ENCODE measurements at regions not wholly inside any gene's neighbourhood (a gene's known extent, or its start where the extent isn't known, plus 50 kb on each side); places are given as distances from the start of the nearest gene placed in this dataset.

GRCh38 chr3:124297062-124297980 is 305.4 kb upstream of the ROPN1 start:
- Mint-ChIP-seq H3K27ac (no peak overlapping the region), H3K36me3 (no peaks in the 10 kb centered on the region), H3K4me1 (no peaks in the 10 kb centered on the region), H3K9me3 (no peaks in the 10 kb centered on the region), H3K27me3 (peaks cover 7% of the 10 kb centered on the region), H3K4me3 (no peak overlapping the region)
- DNase-seq, result no peak

GRCh38 chr3:124298301-124298700 is 306.4 kb upstream of the ROPN1 start:
- Mint-ChIP-seq H3K36me3 (no peaks in the 10 kb centered on the region), H3K9me3 (no peaks in the 10 kb centered on the region), H3K4me3 (no peak overlapping the region), H3K4me1 (no peaks in the 10 kb centered on the region), H3K27ac (no peak overlapping the region), H3K27me3 (peaks cover 7% of the 10 kb centered on the region)
- DNase-seq, result no peak

DNA sequence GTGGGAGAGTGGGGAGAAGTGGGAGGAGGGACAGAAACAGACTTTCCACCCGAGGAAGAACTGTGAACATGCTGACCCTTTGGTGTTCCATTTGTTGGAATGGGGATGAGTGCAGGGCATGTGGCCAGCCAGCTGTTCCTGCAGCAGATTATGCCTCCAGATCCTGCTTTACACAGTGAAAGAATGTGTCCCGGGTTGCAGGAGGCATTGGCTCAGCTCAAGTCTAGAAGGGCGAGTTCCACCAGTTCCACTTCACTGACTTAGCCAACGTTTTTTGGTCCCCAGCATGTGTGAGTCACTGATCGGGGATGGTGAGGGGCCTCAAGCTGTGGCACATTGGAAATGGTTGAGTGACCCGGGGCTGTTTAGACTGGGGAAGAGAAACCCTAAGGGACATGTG is 307.0 kb upstream of the ROPN1 start:
- no peaks in the 10 kb centered on the region for H3K9me3 Mint-ChIP-seq
- no peaks in the 10 kb centered on the region for H3K36me3 Mint-ChIP-seq

DNA sequence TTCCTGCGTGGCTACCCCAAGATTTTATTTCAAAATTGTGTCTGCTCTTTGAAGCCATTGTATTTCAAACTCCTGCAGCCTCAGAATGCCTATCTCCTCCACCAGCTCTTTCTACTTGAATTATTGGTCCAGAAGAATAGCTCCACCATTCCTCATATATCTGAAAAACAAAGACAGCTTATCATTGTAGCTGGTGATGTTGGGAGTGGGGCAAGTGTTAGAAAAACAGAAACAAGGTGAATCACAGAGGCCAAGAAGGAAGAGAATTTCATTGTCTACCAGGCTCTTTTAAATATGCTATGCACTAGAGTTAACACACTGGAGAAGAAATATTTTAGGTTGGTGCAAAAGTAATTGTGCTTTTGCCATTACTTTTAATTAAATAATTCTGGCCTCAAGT is 307.9 kb upstream of the ROPN1 start:
- peaks cover 7% of the 10 kb centered on the region for H3K27me3 Mint-ChIP-seq
- no peaks in the 10 kb centered on the region for H3K4me1 Mint-ChIP-seq

More for the DNA sequence above, 307.0 kb upstream of the ROPN1 start:
- no peak for DNase-seq
- Mint-ChIP-seq H3K4me3 (no peak overlapping the region), H3K27ac (no peak overlapping the region), H3K27me3 (peaks cover 7% of the 10 kb centered on the region), H3K4me1 (no peaks in the 10 kb centered on the region)

DNA sequence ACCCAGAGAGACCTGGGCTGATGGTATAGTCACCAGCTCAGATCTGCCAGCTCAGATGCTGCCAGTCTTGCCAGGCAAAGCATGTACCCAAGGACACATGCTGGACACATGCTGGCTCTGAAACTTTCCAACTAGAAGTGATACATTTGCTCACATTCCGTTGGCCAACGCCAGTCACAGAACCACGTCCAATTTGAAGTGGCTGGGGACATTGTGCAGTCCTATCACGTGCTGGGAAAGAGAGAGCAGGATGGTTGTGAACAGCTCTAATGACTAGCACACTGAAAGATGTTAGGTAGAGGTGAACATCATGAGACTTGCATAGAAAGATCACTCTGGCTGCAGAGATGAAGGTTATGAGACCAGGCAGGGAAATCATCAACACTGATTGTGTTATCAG is 308.5 kb upstream of the ROPN1 start:
- Mint-ChIP-seq H3K36me3 (no peaks in the 10 kb centered on the region), H3K27me3 (peaks cover 7% of the 10 kb centered on the region), H3K4me1 (no peaks in the 10 kb centered on the region), H3K27ac (no peak overlapping the region), H3K9me3 (peaks cover 2% of the 10 kb centered on the region), H3K4me3 (no peak overlapping the region)
- DNase-seq, result no peak

More for the DNA sequence above, 307.9 kb upstream of the ROPN1 start:
- no peaks in the 10 kb centered on the region for H3K9me3 Mint-ChIP-seq
- H3K27ac Mint-ChIP-seq, result no peak overlapping the region
- H3K36me3 Mint-ChIP-seq, result no peaks in the 10 kb centered on the region
- DNase-seq, result no peak
- no peak overlapping the region for H3K4me3 Mint-ChIP-seq

GRCh38 chr3:124303305-124303910 is 311.5 kb upstream of the ROPN1 start:
- H3K9me3 Mint-ChIP-seq, result peaks cover 8% of the 10 kb centered on the region
- H3K4me3 Mint-ChIP-seq, result no peak overlapping the region
- H3K27me3 Mint-ChIP-seq, result peaks cover 3% of the 10 kb centered on the region
- DNase-seq, result no peak
- H3K4me1 Mint-ChIP-seq, result no peaks in the 10 kb centered on the region
- no peaks in the 10 kb centered on the region for H3K36me3 Mint-ChIP-seq
- no peak overlapping the region for H3K27ac Mint-ChIP-seq

DNA sequence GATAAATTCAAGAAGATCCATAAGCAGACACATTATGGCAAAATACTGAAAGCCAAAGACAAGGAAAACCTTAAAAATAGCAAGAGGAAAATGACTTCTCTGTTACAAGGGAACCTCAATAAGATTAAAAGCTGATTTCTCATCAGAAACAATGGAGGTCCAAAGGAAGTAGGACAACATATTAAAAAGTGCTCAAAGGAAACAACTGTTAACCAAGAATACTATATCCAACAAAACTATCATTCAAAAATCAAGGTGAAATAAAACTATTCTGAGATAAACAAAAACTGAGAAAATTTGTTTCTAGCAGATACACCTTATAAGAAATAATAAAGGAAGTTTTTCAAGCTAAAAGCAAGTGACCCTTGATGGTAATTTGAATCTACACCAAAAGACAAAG is 314.7 kb upstream of the ROPN1 start:
- no peak for DNase-seq
- Mint-ChIP-seq H3K4me1 (no peaks in the 10 kb centered on the region), H3K27me3 (peaks cover under 1% of the 10 kb centered on the region), H3K9me3 (peaks cover 8% of the 10 kb centered on the region), H3K27ac (no peak overlapping the region), H3K4me3 (no peak overlapping the region), H3K36me3 (no peaks in the 10 kb centered on the region)

DNA sequence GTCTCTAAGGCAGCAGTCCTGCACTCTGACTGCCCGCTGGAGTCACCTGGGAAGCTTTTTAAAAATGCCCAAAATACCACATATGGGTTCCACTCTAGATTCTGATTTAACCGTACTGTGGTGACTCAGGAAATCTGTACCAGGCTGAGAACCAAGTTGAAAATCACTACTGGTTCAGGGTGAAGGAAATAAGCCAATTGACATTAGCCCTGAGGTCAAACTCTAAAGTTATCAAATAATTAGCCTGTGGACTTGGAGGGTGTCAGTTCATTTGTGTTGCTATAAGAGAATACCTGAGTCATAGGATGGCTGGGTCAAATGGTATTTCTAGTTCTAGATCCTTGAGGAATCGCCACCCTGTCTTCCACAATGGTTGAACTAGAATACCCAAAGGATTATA is 321.7 kb upstream of the ROPN1 start:
- H3K36me3 Mint-ChIP-seq, result no peaks in the 10 kb centered on the region
- no peak for DNase-seq
- H3K27me3 Mint-ChIP-seq, result peaks cover 3% of the 10 kb centered on the region
- no peak overlapping the region for H3K27ac Mint-ChIP-seq
- H3K4me1 Mint-ChIP-seq, result no peaks in the 10 kb centered on the region
- no peaks in the 10 kb centered on the region for H3K9me3 Mint-ChIP-seq
- no peak overlapping the region for H3K4me3 Mint-ChIP-seq

GRCh38 chr3:124315215-124316033 is 323.5 kb upstream of the ROPN1 start:
- Mint-ChIP-seq H3K4me3 (no peak overlapping the region), H3K27me3 (peaks cover 3% of the 10 kb centered on the region), H3K27ac (no peak overlapping the region), H3K4me1 (no peaks in the 10 kb centered on the region), H3K9me3 (no peaks in the 10 kb centered on the region), H3K36me3 (no peaks in the 10 kb centered on the region)
- no peak for DNase-seq

- no peak overlapping the region for H3K27ac Mint-ChIP-seq
- H3K9me3 Mint-ChIP-seq, result no peaks in the 10 kb centered on the region
- no peaks in the 10 kb centered on the region for H3K36me3 Mint-ChIP-seq
- peaks cover 3% of the 10 kb centered on the region for H3K27me3 Mint-ChIP-seq
- H3K4me1 Mint-ChIP-seq, result no peaks in the 10 kb centered on the region
- DNase-seq, result no peak
- H3K4me3 Mint-ChIP-seq, result no peak overlapping the region
These were observed 324.0 kb upstream of the ROPN1 start for GRCh38 chr3:124316034-124316287.

GRCh38 chr3:124318014-124318413 is 326.1 kb upstream of the ROPN1 start:
- Mint-ChIP-seq H3K9me3 (no peaks in the 10 kb centered on the region), H3K36me3 (no peaks in the 10 kb centered on the region), H3K27ac (no peak overlapping the region), H3K4me1 (no peaks in the 10 kb centered on the region), H3K27me3 (peaks cover 3% of the 10 kb centered on the region), H3K4me3 (no peak overlapping the region)
- DNase-seq, result no peak

- H3K4me3 Mint-ChIP-seq, result no peak overlapping the region
- DNase-seq, result no peak
- no peaks in the 10 kb centered on the region for H3K36me3 Mint-ChIP-seq
- H3K4me1 Mint-ChIP-seq, result no peaks in the 10 kb centered on the region
- no peak overlapping the region for H3K27ac Mint-ChIP-seq
- no peaks in the 10 kb centered on the region for H3K9me3 Mint-ChIP-seq
- peaks cover 3% of the 10 kb centered on the region for H3K27me3 Mint-ChIP-seq
These were observed 326.7 kb upstream of the ROPN1 start for GRCh38 chr3:124318656-124319055.

DNA sequence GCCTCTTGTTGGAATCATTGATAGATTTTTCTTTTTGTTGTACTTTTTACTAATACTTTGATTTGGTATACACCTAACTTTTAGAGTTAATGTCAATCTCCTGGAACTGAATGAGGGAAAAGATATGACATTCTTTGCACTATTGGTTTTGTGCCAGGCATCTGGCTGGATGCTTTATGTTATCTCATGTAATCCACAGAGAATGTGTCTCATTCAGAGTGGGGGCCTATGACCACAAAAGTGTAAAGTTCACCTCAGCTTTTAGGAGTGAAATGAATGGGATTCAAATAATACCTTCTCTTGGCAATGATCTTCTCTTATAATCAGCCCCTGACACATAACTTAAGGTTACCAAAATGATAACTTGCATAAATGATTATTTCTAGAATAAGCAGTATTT is 329.1 kb upstream of the ROPN1 start:
- DNase-seq, result no peak
- H3K9me3 Mint-ChIP-seq, result no peaks in the 10 kb centered on the region
- no peaks in the 10 kb centered on the region for H3K27me3 Mint-ChIP-seq
- no peaks in the 10 kb centered on the region for H3K36me3 Mint-ChIP-seq
- H3K4me3 Mint-ChIP-seq, result no peak overlapping the region
- no peaks in the 10 kb centered on the region for H3K4me1 Mint-ChIP-seq
- H3K27ac Mint-ChIP-seq, result no peak overlapping the region

DNA sequence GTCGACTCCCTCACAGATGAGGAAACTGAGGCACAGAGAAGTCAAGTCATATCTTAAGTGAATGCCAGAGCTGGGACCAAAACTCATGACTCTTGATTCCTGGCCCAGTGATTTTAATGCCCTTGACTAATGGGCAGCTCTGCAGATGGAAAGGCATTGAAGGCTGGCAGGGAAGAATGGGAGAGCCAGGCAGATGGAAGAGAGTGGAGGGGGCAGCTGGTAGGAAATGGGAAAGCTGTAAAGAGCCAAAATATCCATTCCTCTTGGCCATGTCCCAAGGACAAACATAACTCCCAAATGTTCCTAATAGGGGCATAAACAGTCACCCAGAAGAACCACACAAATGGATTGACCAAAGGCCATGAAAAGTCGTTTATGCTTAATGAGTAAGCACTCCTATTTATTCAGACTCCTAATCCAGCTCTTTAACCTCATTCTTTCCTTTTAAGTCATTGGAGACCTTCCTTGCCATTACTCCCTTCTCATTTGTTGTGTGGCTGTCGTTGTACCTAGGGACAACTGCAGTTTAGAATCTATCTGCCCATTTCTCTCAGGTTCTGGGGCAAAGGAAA is 330.5 kb upstream of the ROPN1 start:
- no peak for DNase-seq
- Mint-ChIP-seq H3K4me3 (no peak overlapping the region), H3K27ac (no peak overlapping the region), H3K4me1 (no peaks in the 10 kb centered on the region), H3K36me3 (no peaks in the 10 kb centered on the region), H3K27me3 (no peaks in the 10 kb centered on the region), H3K9me3 (no peaks in the 10 kb centered on the region)

DNA sequence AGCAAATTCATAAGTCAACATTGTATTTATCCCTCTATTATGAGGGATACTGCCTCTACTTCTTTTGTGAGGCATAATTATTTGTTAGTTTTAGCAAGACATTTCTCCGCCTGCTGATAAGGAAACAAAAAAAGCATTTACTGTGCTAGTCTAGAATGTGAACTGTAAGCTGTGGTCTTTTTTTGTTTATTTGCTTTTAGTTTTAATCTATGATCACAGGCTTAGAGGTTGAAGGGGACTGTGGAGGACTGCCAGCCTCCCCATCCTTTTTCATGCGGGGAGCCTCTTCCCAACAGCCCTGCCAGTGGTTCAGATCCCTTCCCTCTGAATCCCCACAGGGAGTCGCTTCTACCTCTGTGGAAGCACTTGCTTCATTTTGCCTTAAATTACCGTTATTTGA is 331.0 kb upstream of the ROPN1 start:
- H3K4me3 Mint-ChIP-seq, result no peak overlapping the region
- no peak overlapping the region for H3K27ac Mint-ChIP-seq
- no peaks in the 10 kb centered on the region for H3K9me3 Mint-ChIP-seq
- no peak for DNase-seq
- no peaks in the 10 kb centered on the region for H3K27me3 Mint-ChIP-seq
- no peaks in the 10 kb centered on the region for H3K4me1 Mint-ChIP-seq
- H3K36me3 Mint-ChIP-seq, result no peaks in the 10 kb centered on the region
